GM13977 (cell line): ENCODE measurements at regions not wholly inside any gene's neighbourhood (a gene's known extent, or its start where the extent isn't known, plus 50 kb on each side); places are given as distances from the start of the nearest gene placed in this dataset.

Experiments used
- DNase-seq: peaks from one replicate; pipeline ENCODE4 v3.0.0; 2012; ENCODE audit warnings: low spot score
- CTCF ChIP-seq: IDR thresholded peaks from 2 replicates; pipeline ENCODE4 v1.5.1; 2012; ENCODE audit warnings: mild to moderate bottlenecking, control low read depth; ENCODE audit not compliant: insufficient read depth; ENCODE audit errors: extremely low read depth, missing control alignments
- in situ Hi-C: fragments of 300-500 bp; cut with MboI; formaldehyde crosslinking; loops from one replicate; pipeline ENCODE4 v1.12.0; 2022; ENCODE audit warnings: low sequenced_read_pairs, low pct_unique_long_range_greater_than_20kb, mixed read lengths, inconsistent platforms; ENCODE audit not compliant: unreplicated experiment

- in situ Hi-C loops = no loop called here
- no peak for TF ChIP-seq CTCF
- DNase-seq = no peak
These were observed 252.0 kb upstream of the ASIC2 start for GRCh38 chr17:33545124-33545523.

GRCh38 chr17:33550261-33550660 lies 257.2 kb upstream of the ASIC2 start:
- DNase-seq = no peak
- in situ Hi-C loops = no loop called here
- no peak for TF ChIP-seq CTCF

- no peak for TF ChIP-seq CTCF
- in situ Hi-C loops = no loop called here
- no peak for DNase-seq
These were observed 258.0 kb upstream of the ASIC2 start for GRCh38 chr17:33551075-33551474.

- no peak for DNase-seq
- in situ Hi-C loops = no loop called here
- TF ChIP-seq CTCF = no peak
These were observed 258.8 kb upstream of the ASIC2 start for GRCh38 chr17:33551911-33552310.

- in situ Hi-C loops = no loop called here
- TF ChIP-seq CTCF = no peak
- DNase-seq = no peak
These were observed 267.1 kb upstream of the ASIC2 start for GRCh38 chr17:33560165-33560564.

- TF ChIP-seq CTCF = no peak
- DNase-seq = no peak
- in situ Hi-C loops = no loop called here
These were observed 267.8 kb upstream of the ASIC2 start for GRCh38 chr17:33560871-33561270.
